ENCODE measurements at regions not wholly inside any gene's neighbourhood (a gene's known extent, or its start where the extent isn't known, plus 50 kb on each side); places are given as distances from the start of the nearest gene placed in this dataset.

- no peak overlapping the region for H2AK5ac ChIP-seq (ENCODE audit: low read length)
- H2AFZ ChIP-seq (ENCODE audit: insufficient read depth, low read length, poor library complexity) = no peak overlapping the region
- H4K91ac ChIP-seq (ENCODE audit: low read depth, low read length) = no peak overlapping the region
- H3K9ac ChIP-seq (ENCODE audit: low read length) = no peak overlapping the region
- no peak overlapping the region for H3K23ac ChIP-seq (ENCODE audit: low read length)
- no peak overlapping the region for H2BK120ac ChIP-seq (ENCODE audit: insufficient read depth, low read length, poor library complexity)
- no peak overlapping the region for H3K4ac ChIP-seq (ENCODE audit: low read depth, low read length)
- H3K4me2 ChIP-seq (ENCODE audit: low read length) = no peak overlapping the region
- H3K9me3 ChIP-seq (ENCODE audit: insufficient read depth, low read depth, low read length) = peaks cover 2% of the 10 kb centered on the region
- no peaks in the 10 kb centered on the region for H3K27me3 ChIP-seq (ENCODE audit: insufficient read depth, low read length)
- no peak for DNase-seq
- H4K12ac ChIP-seq (ENCODE audit: low read depth, low read length) = no peak overlapping the region
- peaks cover 0 to 2% of the 10 kb centered on the region in 2 experiments for H3K4me1 ChIP-seq (ENCODE audit: control insufficient read depth in 1 of 2, insufficient read depth in 2 of 2, low read length in 2 of 2)
- no peaks in the 10 kb centered on the region for H3K79me1 ChIP-seq (ENCODE audit: low read length)
- no peak overlapping the region for H4K8ac ChIP-seq (ENCODE audit: low read depth, low read length)
- WGBS (ENCODE audit: extremely low coverage, insufficient coverage, insufficient read length) = no CpG with 5 or more reads among the region's 22 CpGs
- H3K14ac ChIP-seq (ENCODE audit: low read length) = no peak overlapping the region
- no peak overlapping the region for H3K27ac ChIP-seq (ENCODE audit: low read depth, low read length)
- no peaks in the 10 kb centered on the region for H3K79me2 ChIP-seq (ENCODE audit: control insufficient read depth, insufficient read depth, low read length, poor library complexity)
- no peak overlapping the region for H2BK12ac ChIP-seq (ENCODE audit: low read length)
- no peak overlapping the region for H2BK5ac ChIP-seq (ENCODE audit: low read depth, low read length, poor library complexity)
- no peak overlapping the region for H3K18ac ChIP-seq (ENCODE audit: low read length)
- H3K4me3 ChIP-seq (ENCODE audit: low read depth, low read length) = no peak overlapping the region
- H3K36me3 ChIP-seq (ENCODE audit: control insufficient read depth in 1 of 2, insufficient read depth in 2 of 2, low read length in 2 of 2) = no peaks in the 10 kb centered on the region
Measured at GRCh38 chr9:88685966-88686365, 151.0 kb downstream of the NXNL2 start.

DNA sequence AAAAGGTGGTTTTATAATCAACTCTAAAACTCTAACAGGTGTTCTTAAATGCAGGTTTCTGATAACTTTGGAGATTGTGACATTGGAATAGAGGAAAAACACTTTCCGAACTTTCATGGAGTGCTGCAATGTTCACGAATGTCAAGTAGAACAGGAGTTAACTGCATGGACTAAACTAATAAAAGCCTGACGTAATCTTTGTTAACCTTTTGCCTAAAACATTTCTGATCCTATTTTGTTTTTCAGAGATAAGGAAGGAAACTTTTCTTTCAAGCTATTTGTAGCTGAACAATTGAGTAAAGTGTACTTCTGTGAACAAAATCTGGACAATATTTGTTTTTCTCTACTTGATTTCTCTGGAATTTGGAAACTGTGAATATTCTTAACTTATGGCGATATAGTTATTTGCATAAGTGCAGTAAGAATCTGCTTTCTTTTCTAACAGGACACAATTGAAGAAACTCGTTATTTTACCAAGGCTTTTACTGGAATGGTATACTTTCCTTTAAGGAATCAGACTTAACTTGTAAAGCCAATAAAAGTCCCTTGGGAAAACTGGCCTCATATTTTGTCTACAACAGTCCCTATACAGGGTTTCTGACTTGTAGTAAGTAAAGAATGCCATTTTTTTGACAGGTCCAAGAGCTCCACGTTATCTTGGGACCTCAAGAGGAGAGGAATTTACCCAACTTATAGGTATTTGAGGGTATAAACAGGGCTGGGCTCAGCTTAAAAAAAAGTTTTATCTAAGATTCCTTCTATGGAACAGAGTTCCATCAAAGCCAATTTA lies 154.7 kb downstream of the NXNL2 start:
- Histone ChIP-seq H3K4me3 (ENCODE audit: low read depth, low read length) (no peak overlapping the region), H3K36me3 (ENCODE audit: control insufficient read depth in 1 of 2, insufficient read depth in 2 of 2, low read length in 2 of 2) (peaks cover 0 to 3% of the 10 kb centered on the region in 2 experiments), H3K18ac (ENCODE audit: low read length) (no peak overlapping the region), H3K14ac (ENCODE audit: low read length) (no peak overlapping the region), H4K91ac (ENCODE audit: low read depth, low read length) (no peak overlapping the region), H3K4me1 (ENCODE audit: control insufficient read depth in 1 of 2, insufficient read depth in 2 of 2, low read length in 2 of 2) (no peaks in the 10 kb centered on the region), H2AFZ (ENCODE audit: insufficient read depth, low read length, poor library complexity) (no peak overlapping the region), H2BK12ac (ENCODE audit: low read length) (no peak overlapping the region), H4K12ac (ENCODE audit: low read depth, low read length) (no peak overlapping the region), H2BK120ac (ENCODE audit: insufficient read depth, low read length, poor library complexity) (no peak overlapping the region), H4K8ac (ENCODE audit: low read depth, low read length) (no peak overlapping the region), H3K79me2 (ENCODE audit: control insufficient read depth, insufficient read depth, low read length, poor library complexity) (no peaks in the 10 kb centered on the region), H2BK5ac (ENCODE audit: low read depth, low read length, poor library complexity) (no peak overlapping the region), H3K9me3 (ENCODE audit: insufficient read depth, low read depth, low read length) (peaks cover 5% of the 10 kb centered on the region), H2AK5ac (ENCODE audit: low read length) (no peak overlapping the region), H3K4ac (ENCODE audit: low read depth, low read length) (no peak overlapping the region), H3K27ac (ENCODE audit: low read depth, low read length) (no peak overlapping the region), H3K27me3 (ENCODE audit: insufficient read depth, low read length) (no peaks in the 10 kb centered on the region), H3K23ac (ENCODE audit: low read length) (no peak overlapping the region), H3K4me2 (ENCODE audit: low read length) (no peak overlapping the region), H3K9ac (ENCODE audit: low read length) (no peak overlapping the region), H3K79me1 (ENCODE audit: low read length) (no peaks in the 10 kb centered on the region)
- DNase-seq = no peak
- no CpG with 5 or more reads among the region's 6 CpGs for WGBS (ENCODE audit: extremely low coverage, insufficient coverage, insufficient read length)

DNA sequence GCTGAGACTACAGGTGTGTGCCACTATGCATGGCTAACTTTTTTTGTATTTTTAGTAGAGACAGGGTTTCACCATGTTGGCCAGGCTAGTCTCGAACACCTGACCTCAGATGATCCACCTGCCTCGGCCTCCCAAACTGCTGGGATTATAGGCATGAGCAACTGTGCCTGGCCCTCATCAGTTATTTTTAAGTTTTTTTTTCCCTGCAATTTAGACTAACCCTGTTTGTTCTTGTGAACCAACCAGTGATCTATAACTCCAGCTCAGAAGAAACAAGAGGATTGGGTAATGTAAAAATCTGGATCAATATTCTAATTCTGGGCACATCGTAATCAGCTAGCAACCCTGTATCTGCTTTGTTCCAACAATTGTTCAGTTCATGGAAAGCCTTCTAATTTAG lies 155.7 kb downstream of the NXNL2 start:
- WGBS (ENCODE audit: extremely low coverage, insufficient coverage, insufficient read length) = no CpG with 5 or more reads among the region's 3 CpGs
- H3K9me3 ChIP-seq (ENCODE audit: insufficient read depth, low read depth, low read length) = peaks cover 5% of the 10 kb centered on the region
- H4K12ac ChIP-seq (ENCODE audit: low read depth, low read length) = no peak overlapping the region
- H3K27ac ChIP-seq (ENCODE audit: low read depth, low read length) = no peak overlapping the region
- no peak overlapping the region for H4K8ac ChIP-seq (ENCODE audit: low read depth, low read length)
- no peaks in the 10 kb centered on the region for H3K79me1 ChIP-seq (ENCODE audit: low read length)
- H3K23ac ChIP-seq (ENCODE audit: low read length) = no peak overlapping the region
- H2AFZ ChIP-seq (ENCODE audit: insufficient read depth, low read length, poor library complexity) = no peak overlapping the region
- no peak overlapping the region for H2BK5ac ChIP-seq (ENCODE audit: low read depth, low read length, poor library complexity)
- no peak overlapping the region for H2AK5ac ChIP-seq (ENCODE audit: low read length)
- no peaks in the 10 kb centered on the region for H3K27me3 ChIP-seq (ENCODE audit: insufficient read depth, low read length)
- no peak overlapping the region for H2BK120ac ChIP-seq (ENCODE audit: insufficient read depth, low read length, poor library complexity)
- no peak overlapping the region for H3K18ac ChIP-seq (ENCODE audit: low read length)
- no peak overlapping the region for H3K4ac ChIP-seq (ENCODE audit: low read depth, low read length)
- DNase-seq = no peak
- H3K14ac ChIP-seq (ENCODE audit: low read length) = no peak overlapping the region
- H3K4me3 ChIP-seq (ENCODE audit: low read depth, low read length) = no peak overlapping the region
- peaks cover 0 to 3% of the 10 kb centered on the region in 2 experiments for H3K36me3 ChIP-seq (ENCODE audit: control insufficient read depth in 1 of 2, insufficient read depth in 2 of 2, low read length in 2 of 2)
- H3K4me1 ChIP-seq (ENCODE audit: control insufficient read depth in 1 of 2, insufficient read depth in 2 of 2, low read length in 2 of 2) = no peaks in the 10 kb centered on the region
- no peak overlapping the region for H2BK12ac ChIP-seq (ENCODE audit: low read length)
- H3K79me2 ChIP-seq (ENCODE audit: control insufficient read depth, insufficient read depth, low read length, poor library complexity) = no peaks in the 10 kb centered on the region
- H4K91ac ChIP-seq (ENCODE audit: low read depth, low read length) = no peak overlapping the region
- no peak overlapping the region for H3K9ac ChIP-seq (ENCODE audit: low read length)
- no peak overlapping the region for H3K4me2 ChIP-seq (ENCODE audit: low read length)

- Histone ChIP-seq H3K18ac (ENCODE audit: low read length) (no peak overlapping the region), H4K91ac (ENCODE audit: low read depth, low read length) (no peak overlapping the region), H2BK12ac (ENCODE audit: low read length) (no peak overlapping the region), H4K12ac (ENCODE audit: low read depth, low read length) (no peak overlapping the region), H3K79me2 (ENCODE audit: control insufficient read depth, insufficient read depth, low read length, poor library complexity) (no peaks in the 10 kb centered on the region), H3K4me1 (ENCODE audit: control insufficient read depth in 1 of 2, insufficient read depth in 2 of 2, low read length in 2 of 2) (no peaks in the 10 kb centered on the region), H3K4me3 (ENCODE audit: low read depth, low read length) (no peak overlapping the region), H3K27me3 (ENCODE audit: insufficient read depth, low read length) (no peaks in the 10 kb centered on the region), H3K9ac (ENCODE audit: low read length) (no peak overlapping the region), H3K4me2 (ENCODE audit: low read length) (no peak overlapping the region), H2BK5ac (ENCODE audit: low read depth, low read length, poor library complexity) (no peak overlapping the region), H3K23ac (ENCODE audit: low read length) (no peak overlapping the region), H2BK120ac (ENCODE audit: insufficient read depth, low read length, poor library complexity) (no peak overlapping the region), H2AFZ (ENCODE audit: insufficient read depth, low read length, poor library complexity) (no peak overlapping the region), H3K27ac (ENCODE audit: low read depth, low read length) (no peak overlapping the region), H3K14ac (ENCODE audit: low read length) (no peak overlapping the region), H3K79me1 (ENCODE audit: low read length) (no peaks in the 10 kb centered on the region), H4K8ac (ENCODE audit: low read depth, low read length) (no peak overlapping the region), H3K36me3 (ENCODE audit: control insufficient read depth in 1 of 2, insufficient read depth in 2 of 2, low read length in 2 of 2) (peaks cover 0 to 3% of the 10 kb centered on the region in 2 experiments), H3K9me3 (ENCODE audit: insufficient read depth, low read depth, low read length) (peaks cover 3% of the 10 kb centered on the region), H3K4ac (ENCODE audit: low read depth, low read length) (no peak overlapping the region), H2AK5ac (ENCODE audit: low read length) (no peak overlapping the region)
- no peak for DNase-seq
- no CpG with 5 or more reads among the region's 3 CpGs for WGBS (ENCODE audit: extremely low coverage, insufficient coverage, insufficient read length)
Measured at GRCh38 chr9:88691091-88691490, 156.1 kb downstream of the NXNL2 start.

Measured in trophoblast cell (in vitro differentiated cells and primary cell).